Cardiac muscle cell (in vitro differentiated cells and primary cell): ENCODE measurements at regions not wholly inside any gene's neighbourhood (a gene's known extent, or its start where the extent isn't known, plus 50 kb on each side); places are given as distances from the start of the nearest gene placed in this dataset.

ENCODE experiments used
- DNase-seq, 2 donors: peaks; one replicate each; pipeline versions ENCODE4 v3.0.0 to v3.0.0-alpha.2; 2010 to 2017; ENCODE audit warnings: low read depth in 1 of 2, low spot score in 1 of 2
- H3K27ac ChIP-seq: fragments of 200-600 bp; sonication (generic); 2 replicates; pipeline ENCODE4 v1.5.1; 2016
- H3K27me3 ChIP-seq: fragments of 200-600 bp; sonication (generic); 2 replicates; pipeline ENCODE4 v1.6.0; 2016; ENCODE audit warnings: control low read depth
- H3K36me3 ChIP-seq: fragments of 200-600 bp; sonication (generic); 2 replicates; pipeline ENCODE4 v1.5.1; 2016; ENCODE audit warnings: control low read depth
- H3K4me1 ChIP-seq: fragments of 200-600 bp; sonication (generic); 2 replicates; pipeline ENCODE4 v1.8.1; 2017; ENCODE audit warnings: low read depth, mild to moderate bottlenecking, mixed run types
- H3K4me3 ChIP-seq: fragments of 200-600 bp; sonication (generic); 2 replicates; pipeline ENCODE4 v1.5.1; 2016; ENCODE audit warnings: mild to moderate bottlenecking
- H3K9me3 ChIP-seq: fragments of 200-600 bp; sonication (generic); 2 replicates; pipeline ENCODE4 v1.5.1; 2017; ENCODE audit warnings: low read depth, mild to moderate bottlenecking, control low read depth
- TF ChIP-seq, protein P1 (sequence below): IDR thresholded peaks from 2 replicates; pipeline ENCODE4 v1.5.1; 2012; ENCODE audit warnings: low read depth, mild to moderate bottlenecking, low read length

DNA sequence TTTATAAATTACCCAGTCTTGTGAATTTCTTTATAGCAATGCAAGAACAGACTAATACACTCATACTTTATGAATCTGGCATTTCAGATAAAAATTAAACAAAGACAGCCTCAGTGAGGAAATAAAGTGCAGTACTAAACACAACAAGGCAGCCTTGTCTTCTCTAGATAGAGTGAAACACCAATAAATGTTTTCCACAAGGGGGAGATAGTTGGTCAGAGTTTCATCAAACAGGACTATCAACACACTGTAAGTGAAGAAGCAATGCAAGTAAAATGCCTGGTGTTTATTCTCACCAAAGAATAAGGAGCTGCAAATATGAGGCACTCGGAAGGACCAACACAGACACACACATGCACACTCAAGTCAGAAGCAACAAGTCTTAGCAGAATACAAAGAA lies 62.8 kb downstream of the FAM9B start:
- DNase-seq: peak; percentile 31 to 71
- H3K9me3 ChIP-seq: no peaks in the 10 kb centered on the region
- TF ChIP-seq, protein P1, sequence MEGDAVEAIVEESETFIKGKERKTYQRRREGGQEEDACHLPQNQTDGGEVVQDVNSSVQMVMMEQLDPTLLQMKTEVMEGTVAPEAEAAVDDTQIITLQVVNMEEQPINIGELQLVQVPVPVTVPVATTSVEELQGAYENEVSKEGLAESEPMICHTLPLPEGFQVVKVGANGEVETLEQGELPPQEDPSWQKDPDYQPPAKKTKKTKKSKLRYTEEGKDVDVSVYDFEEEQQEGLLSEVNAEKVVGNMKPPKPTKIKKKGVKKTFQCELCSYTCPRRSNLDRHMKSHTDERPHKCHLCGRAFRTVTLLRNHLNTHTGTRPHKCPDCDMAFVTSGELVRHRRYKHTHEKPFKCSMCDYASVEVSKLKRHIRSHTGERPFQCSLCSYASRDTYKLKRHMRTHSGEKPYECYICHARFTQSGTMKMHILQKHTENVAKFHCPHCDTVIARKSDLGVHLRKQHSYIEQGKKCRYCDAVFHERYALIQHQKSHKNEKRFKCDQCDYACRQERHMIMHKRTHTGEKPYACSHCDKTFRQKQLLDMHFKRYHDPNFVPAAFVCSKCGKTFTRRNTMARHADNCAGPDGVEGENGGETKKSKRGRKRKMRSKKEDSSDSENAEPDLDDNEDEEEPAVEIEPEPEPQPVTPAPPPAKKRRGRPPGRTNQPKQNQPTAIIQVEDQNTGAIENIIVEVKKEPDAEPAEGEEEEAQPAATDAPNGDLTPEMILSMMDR: peak; percentile 24

DNA sequence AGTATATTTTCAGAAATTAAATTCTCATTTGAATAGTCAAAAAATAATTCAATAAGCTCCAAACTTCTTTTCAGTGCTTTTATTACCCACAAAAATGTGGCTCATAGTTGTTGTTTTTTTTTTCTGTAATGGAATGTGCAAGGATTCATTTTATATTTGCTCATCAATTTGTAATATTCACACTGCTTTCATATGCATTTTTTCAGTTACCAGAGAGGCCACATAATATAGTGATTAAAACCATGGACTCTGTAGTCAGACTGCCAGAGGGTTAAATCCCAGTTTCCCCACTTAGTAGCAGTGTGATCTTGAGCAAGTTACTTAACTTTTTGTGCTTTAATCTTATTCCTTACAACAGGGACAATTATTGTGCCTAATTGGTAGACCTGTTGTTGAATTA lies 64.5 kb downstream of the FAM9B start:
- H3K4me3 ChIP-seq: no peak overlapping the region
- no peaks in the 10 kb centered on the region for H3K9me3 ChIP-seq
- TF ChIP-seq, protein P1: no peak
- H3K4me1 ChIP-seq: no peaks in the 10 kb centered on the region
- no peak for DNase-seq
- H3K27ac ChIP-seq: no peak overlapping the region
- H3K27me3 ChIP-seq: no peaks in the 10 kb centered on the region
- no peaks in the 10 kb centered on the region for H3K36me3 ChIP-seq

More for the DNA sequence above, 62.8 kb downstream of the FAM9B start:
- H3K36me3 ChIP-seq: no peaks in the 10 kb centered on the region
- H3K27ac ChIP-seq: no peak overlapping the region
- H3K27me3 ChIP-seq: no peaks in the 10 kb centered on the region
- H3K4me1 ChIP-seq: no peaks in the 10 kb centered on the region
- no peak overlapping the region for H3K4me3 ChIP-seq

DNA sequence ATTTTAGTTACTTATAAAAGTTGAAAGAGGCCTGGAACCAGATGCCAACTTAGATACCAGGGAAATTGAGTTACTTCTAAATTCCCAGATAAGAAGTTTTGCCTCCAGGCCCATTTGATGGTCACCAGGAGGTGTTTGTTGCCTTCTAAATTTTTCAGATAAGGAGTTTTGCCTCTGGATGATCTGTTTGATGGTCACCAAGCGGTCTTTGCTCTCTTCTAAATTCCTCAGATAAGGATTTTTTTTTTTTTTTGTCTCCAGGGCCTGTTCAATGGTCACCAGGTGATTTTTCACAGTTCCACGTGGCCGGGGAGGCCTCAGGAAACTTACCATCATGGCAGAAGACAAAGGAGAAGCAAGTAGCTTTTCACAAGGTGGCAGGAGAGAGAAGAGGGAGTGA lies 66.5 kb downstream of the FAM9B start:
- no peaks in the 10 kb centered on the region for H3K36me3 ChIP-seq
- H3K27ac ChIP-seq: no peak overlapping the region
- DNase-seq: no peak
- H3K27me3 ChIP-seq: no peaks in the 10 kb centered on the region
- no peak overlapping the region for H3K4me3 ChIP-seq
- H3K4me1 ChIP-seq: no peaks in the 10 kb centered on the region
- TF ChIP-seq, protein P1: no peak
- no peaks in the 10 kb centered on the region for H3K9me3 ChIP-seq

DNA sequence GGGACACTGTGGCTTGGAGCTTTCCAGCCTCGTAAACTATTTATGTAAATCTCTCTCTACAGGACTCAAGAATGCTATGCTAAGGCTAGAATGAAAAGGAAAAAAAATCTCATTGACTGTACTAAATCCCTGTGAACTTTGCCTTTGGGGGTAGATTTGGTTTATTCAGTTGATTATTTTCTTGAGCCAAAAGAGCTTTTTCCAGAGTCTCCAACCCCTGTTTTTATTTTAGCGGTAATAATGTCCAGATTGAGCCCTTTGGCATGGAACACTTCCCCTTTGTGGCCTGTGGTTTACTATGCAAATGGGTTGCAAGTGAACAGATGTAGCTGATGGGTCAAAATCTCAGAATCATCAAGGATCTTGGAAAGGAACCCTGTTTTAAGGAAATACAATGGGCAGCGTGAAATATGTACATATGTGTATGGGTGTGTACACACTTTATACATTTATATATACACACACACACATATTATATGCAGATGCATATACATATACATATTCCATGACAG lies 72.9 kb downstream of the FAM9B start:
- Histone ChIP-seq H3K27ac (no peak overlapping the region), H3K36me3 (no peaks in the 10 kb centered on the region), H3K9me3 (no peaks in the 10 kb centered on the region), H3K27me3 (no peaks in the 10 kb centered on the region), H3K4me3 (no peak overlapping the region), H3K4me1 (no peaks in the 10 kb centered on the region)
- TF ChIP-seq, protein P1: no peak
- peak in 1 of 2 donors; percentile 9 for DNase-seq

DNA sequence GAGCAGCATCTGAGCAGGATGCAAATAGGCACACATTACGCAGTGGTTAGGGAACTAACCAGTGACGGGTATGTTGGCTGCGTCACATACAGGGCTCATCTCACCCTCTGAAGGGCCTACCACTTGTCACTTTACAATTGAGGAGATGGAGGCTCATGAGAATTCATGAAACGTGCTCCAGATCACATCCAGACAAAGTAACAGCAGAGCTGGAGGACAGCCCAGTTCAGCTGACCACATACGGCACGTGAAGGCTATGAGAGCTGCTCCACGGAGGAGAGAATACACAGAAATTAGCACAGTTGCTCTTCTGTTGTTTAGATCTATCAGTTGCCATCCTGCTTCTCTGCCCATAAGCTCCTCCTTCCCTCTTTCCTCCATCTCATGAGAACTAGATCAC lies 78.4 kb downstream of the FAM9B start:
- Histone ChIP-seq H3K9me3 (no peaks in the 10 kb centered on the region), H3K4me1 (no peaks in the 10 kb centered on the region), H3K27ac (no peak overlapping the region), H3K4me3 (no peak overlapping the region), H3K36me3 (no peaks in the 10 kb centered on the region), H3K27me3 (no peaks in the 10 kb centered on the region)
- TF ChIP-seq, protein P1: no peak
- peak in 1 of 2 donors; percentile 31 for DNase-seq

DNA sequence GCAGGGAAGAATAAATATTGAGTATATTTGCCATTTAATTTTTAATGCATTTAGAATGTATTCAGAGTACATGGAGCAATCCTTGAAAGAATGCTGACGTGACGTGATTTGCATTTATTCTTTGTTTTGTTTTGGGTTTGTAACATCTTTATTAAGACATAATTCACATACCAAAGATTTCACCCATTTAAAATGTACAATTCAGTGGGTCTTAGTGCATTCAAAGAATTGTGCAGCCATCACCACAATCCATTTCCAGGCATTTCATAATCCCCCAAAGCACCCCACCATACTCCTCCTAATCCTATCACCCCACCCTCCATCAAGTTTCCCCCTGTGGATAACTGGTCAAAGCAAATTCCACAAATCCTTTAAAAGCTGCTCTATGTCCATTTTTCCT lies 87.4 kb downstream of the FAM9B start:
- Histone ChIP-seq H3K9me3 (no peaks in the 10 kb centered on the region), H3K4me3 (no peak overlapping the region), H3K27ac (no peak overlapping the region), H3K36me3 (no peaks in the 10 kb centered on the region), H3K4me1 (peaks cover 4% of the 10 kb centered on the region), H3K27me3 (no peaks in the 10 kb centered on the region)
- TF ChIP-seq, protein P1: no peak
- DNase-seq: no peak
